Astrocyte of the cerebellum (primary cell): ENCODE measurements at regions not wholly inside any gene's neighbourhood (a gene's known extent, or its start where the extent isn't known, plus 50 kb on each side); places are given as distances from the start of the nearest gene placed in this dataset.

Experiments used
- DNase-seq: peaks from one replicate; pipeline ENCODE4 v3.0.0-alpha.2; 2011; ENCODE audit warnings: low read depth
- H3K4me3 ChIP-seq: 2 replicates; pipeline ENCODE4 v1.5.1; 2011; ENCODE audit warnings: mild to moderate bottlenecking, low read depth, low read length, moderate library complexity
- CTCF ChIP-seq: IDR thresholded peaks from 2 replicates; pipeline ENCODE4 v1.5.1; 2012; ENCODE audit warnings: low read length, low read depth, moderate library complexity, mild to moderate bottlenecking; ENCODE audit errors: missing control alignments
- in situ Hi-C: cut with HindIII; loops from 2 replicates; pipeline ENCODE4 v1.10.0; 2017; ENCODE audit warnings: low sequenced_read_pairs

DNA sequence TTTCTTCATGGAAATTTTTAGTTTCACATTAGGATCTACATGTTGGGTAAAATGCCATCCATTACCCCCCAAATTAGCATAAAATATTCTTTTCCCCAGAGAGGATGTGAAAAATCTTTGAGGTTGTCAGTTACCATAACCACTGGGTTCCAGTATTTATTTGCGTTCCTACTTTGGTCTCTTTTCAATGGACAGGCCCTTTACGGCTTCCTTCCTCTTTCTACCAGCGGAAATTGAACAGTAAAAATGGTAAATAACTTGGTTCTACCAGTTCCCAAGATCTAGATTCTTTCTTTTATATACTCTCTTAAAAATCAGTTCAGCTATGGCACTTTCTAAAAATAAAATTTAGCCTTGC is 169.2 kb upstream of the APCDD1 start:
- in situ Hi-C loops: no loop called here
- H3K4me3 ChIP-seq: no peak overlapping the region
- no peak for DNase-seq
- no peak for TF ChIP-seq CTCF

- in situ Hi-C loops: no loop called here
These were observed 167.8 kb upstream of the APCDD1 start for GRCh38 chr18:10286580-10287150.

DNA sequence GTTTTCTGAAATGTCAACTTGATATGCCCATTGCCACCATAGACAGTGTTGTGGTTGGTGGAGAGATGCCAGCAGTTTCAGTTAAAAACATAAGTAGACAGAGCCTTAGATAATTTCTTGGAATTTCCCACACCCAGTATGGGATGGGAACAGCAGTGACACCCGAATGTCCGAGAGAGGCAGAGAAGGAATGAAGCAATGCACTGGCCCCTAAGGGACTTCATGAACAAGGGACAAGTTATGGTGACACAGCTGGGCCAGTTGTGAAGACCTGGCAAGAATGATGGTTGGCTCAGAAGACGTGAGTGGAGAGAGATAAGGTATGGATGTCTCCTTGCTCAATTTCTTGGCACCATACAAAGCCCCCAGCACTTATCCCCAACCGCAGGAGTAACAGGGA is 165.2 kb upstream of the APCDD1 start:
- DNase-seq: no peak
- no peak for TF ChIP-seq CTCF
- H3K4me3 ChIP-seq: no peak overlapping the region
- in situ Hi-C loops: no loop called here

More at GRCh38 chr18:10286580-10287150, 167.8 kb upstream of the APCDD1 start:
- no peak for TF ChIP-seq CTCF
- no peak overlapping the region for H3K4me3 ChIP-seq
- DNase-seq: no peak

DNA sequence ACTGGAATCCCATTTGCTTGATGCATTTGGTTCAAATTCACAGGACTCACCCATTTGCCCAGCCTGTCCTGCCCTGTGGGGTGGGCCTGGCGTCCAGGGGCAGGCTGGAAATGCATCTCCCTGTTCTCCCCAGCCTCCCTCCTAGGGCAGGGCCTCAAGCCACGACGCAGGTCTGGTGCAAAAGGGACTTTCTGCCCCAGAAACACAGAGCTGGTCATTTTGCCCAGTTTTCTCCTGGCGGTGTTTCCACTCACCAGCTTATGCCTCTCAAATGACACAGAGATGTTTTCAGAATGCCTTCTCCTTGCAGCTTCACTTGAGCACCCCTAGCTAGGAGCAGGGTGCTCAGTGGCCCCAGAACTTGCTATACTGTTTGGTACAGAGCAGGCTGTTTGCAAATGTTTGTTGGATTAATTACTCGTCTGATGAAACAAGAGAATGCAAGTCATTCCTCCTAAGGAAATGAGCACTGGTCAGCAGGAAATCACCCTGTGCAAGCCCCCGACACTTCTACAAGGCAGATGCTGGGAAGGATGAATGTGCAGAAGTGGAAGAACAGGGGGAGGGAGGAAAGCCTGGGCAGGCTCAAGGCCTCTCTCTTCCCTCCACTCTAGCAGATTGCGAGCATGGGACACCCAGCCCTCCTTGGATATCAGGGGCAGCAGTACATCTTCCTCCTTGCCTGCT is 164.3 kb upstream of the APCDD1 start:
- H3K4me3 ChIP-seq: no peak overlapping the region
- no peak for DNase-seq
- in situ Hi-C loops: no loop called here
- TF ChIP-seq CTCF: no peak

DNA sequence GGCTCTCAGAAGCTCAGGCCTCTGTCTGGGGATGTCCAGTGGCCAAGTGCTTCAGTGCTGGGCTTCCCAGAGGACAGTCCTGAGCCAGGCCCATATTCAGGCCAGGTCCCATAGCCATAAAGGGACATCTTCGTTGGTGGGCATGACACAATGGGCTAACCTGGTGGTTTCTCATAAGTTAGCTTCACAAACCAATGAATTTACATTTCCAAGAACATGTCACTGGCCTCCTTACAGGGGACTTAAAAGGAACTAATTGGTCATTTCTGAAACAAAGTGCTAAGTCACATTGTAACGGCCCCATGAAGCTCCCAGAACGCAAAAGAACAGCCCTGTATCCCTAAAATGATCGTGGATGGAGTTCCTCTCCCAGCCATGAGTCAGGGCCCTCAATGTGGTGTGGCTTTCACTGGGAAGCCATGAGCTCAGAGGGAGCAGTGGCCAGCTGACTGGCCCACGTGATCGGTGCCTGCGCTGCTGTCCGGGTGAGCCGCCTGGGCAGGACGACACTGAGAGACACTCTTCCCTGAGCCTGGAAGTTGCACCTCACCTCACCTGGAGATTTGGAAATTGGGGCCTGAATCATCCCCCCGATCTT is 163.7 kb upstream of the APCDD1 start:
- in situ Hi-C loops: no loop called here
- no peak overlapping the region for H3K4me3 ChIP-seq
- no peak for TF ChIP-seq CTCF
- no peak for DNase-seq

- in situ Hi-C loops: no loop called here
- no peak for DNase-seq
- H3K4me3 ChIP-seq: no peak overlapping the region
- no peak for TF ChIP-seq CTCF
These were observed 162.9 kb upstream of the APCDD1 start for GRCh38 chr18:10291568-10291981.
